NCI-H146 treated with DMSO at 0.1 percent for 48 hours (cell line): ENCODE measurements at regions not wholly inside any gene's neighbourhood (a gene's known extent, or its start where the extent isn't known, plus 50 kb on each side); places are given as distances from the start of the nearest gene placed in this dataset.
"Not testable (repeated sequence)": the region's sequence is repeated elsewhere in the genome, so short reads cannot be mapped to it uniquely, and the experiment has no call there.

Source experiments
- DNase-seq: peaks from one replicate; lab custom pipeline; 2025; ENCODE audit not compliant: unreplicated experiment; lab: John Stamatoyannopoulos, UW

GRCh38 chr7:91398341-91398740 lies 134.1 kb downstream of the FZD1 start:
- peak; percentile 97 for DNase-seq

GRCh38 chr7:91405092-91405788 lies 141.0 kb downstream of the FZD1 start:
- no peak for DNase-seq

- not testable (repeated sequence) for DNase-seq
Observed at GRCh38 chr7:91405873-91406272, 141.6 kb downstream of the FZD1 start.

GRCh38 chr7:91407942-91408341 lies 143.7 kb downstream of the FZD1 start:
- no peak for DNase-seq

GRCh38 chr7:91408388-91409154 lies 144.3 kb downstream of the FZD1 start:
- DNase-seq = no peak

- DNase-seq = no peak
Observed at GRCh38 chr7:91411060-91411459, 146.8 kb downstream of the FZD1 start.

- DNase-seq = no peak
Observed at GRCh38 chr7:91412298-91412697, 148.1 kb downstream of the FZD1 start.

- DNase-seq = no peak
Observed at GRCh38 chr7:91414734-91415133, 150.5 kb downstream of the FZD1 start.

- peak; percentile 87 for DNase-seq
Observed at GRCh38 chr7:91416155-91416865, 152.1 kb downstream of the FZD1 start.

- DNase-seq = no peak
Observed at GRCh38 chr7:91420606-91421005, 156.4 kb downstream of the FZD1 start.

GRCh38 chr7:91421018-91421417 lies 156.8 kb downstream of the FZD1 start:
- DNase-seq = no peak

GRCh38 chr7:91424371-91424770 lies 160.1 kb downstream of the FZD1 start:
- no peak for DNase-seq

GRCh38 chr7:91425149-91425548 lies 160.9 kb downstream of the FZD1 start:
- DNase-seq = no peak

- DNase-seq = no peak
Observed at GRCh38 chr7:91427051-91427450, 162.8 kb downstream of the FZD1 start.

GRCh38 chr7:91431601-91432000 lies 167.4 kb downstream of the FZD1 start:
- no peak for DNase-seq

GRCh38 chr7:91434836-91435235 lies 170.6 kb downstream of the FZD1 start:
- DNase-seq = no peak

- DNase-seq = no peak
Observed at GRCh38 chr7:91435381-91436059, 171.3 kb downstream of the FZD1 start.

- DNase-seq = peak; percentile 95
Observed at GRCh38 chr7:91436655-91437054, 172.4 kb downstream of the FZD1 start.

- not testable (repeated sequence) for DNase-seq
Observed at GRCh38 chr7:91440198-91440597, 176.0 kb downstream of the FZD1 start.

- DNase-seq = no peak
Observed at GRCh38 chr7:91443862-91444261, 179.6 kb downstream of the FZD1 start.

- no peak for DNase-seq
Observed at GRCh38 chr7:91446819-91447218, 182.6 kb downstream of the FZD1 start.
